ENCODE measurements at regions not wholly inside any gene's neighbourhood (a gene's known extent, or its start where the extent isn't known, plus 50 kb on each side); places are given as distances from the start of the nearest gene placed in this dataset.

GRCh38 chr6:140438346-140438735 is 1063.9 kb upstream of the CITED2 start:
- TF ChIP-seq CTCF (IDR thresholded peaks at IDR 0.05; ENCODE audit: low read depth, low read length) (no peak), POLR2A (IDR thresholded peaks at IDR 0.05; ENCODE audit: extremely low read depth, insufficient read length) (no peak)
